ENCODE measurements at regions not wholly inside any gene's neighbourhood (a gene's known extent, or its start where the extent isn't known, plus 50 kb on each side); places are given as distances from the start of the nearest gene placed in this dataset.
A peak's percentile ranks its signal among the peaks of the same experiment; 100 is the strongest.

- no peaks in the 10 kb centered on the region for H3K9me3 Mint-ChIP-seq (ENCODE audit: low read depth)
- H3K4me1 Mint-ChIP-seq = no peaks in the 10 kb centered on the region
- DNase-seq (no peak), ATAC-seq (no peak)
- no peaks in the 10 kb centered on the region for H3K36me3 Mint-ChIP-seq
- peaks cover 4% of the 10 kb centered on the region for H3K27me3 Mint-ChIP-seq
- no peak overlapping the region for H3K27ac Mint-ChIP-seq
- H3K4me3 Mint-ChIP-seq = no peak overlapping the region
- CTCF ChIA-PET = no interaction called here
Observed at GRCh38 chr2:198411936-198412335, 607.5 kb downstream of the PLCL1 start.

GRCh38 chr2:198408171-198408570 is 603.8 kb downstream of the PLCL1 start:
- H3K27ac Mint-ChIP-seq = no peak overlapping the region
- no peak overlapping the region for H3K4me3 Mint-ChIP-seq
- DNase-seq (no peak), ATAC-seq (no peak)
- no peaks in the 10 kb centered on the region for H3K9me3 Mint-ChIP-seq (ENCODE audit: low read depth)
- H3K36me3 Mint-ChIP-seq = no peaks in the 10 kb centered on the region
- H3K4me1 Mint-ChIP-seq = no peaks in the 10 kb centered on the region
- CTCF ChIA-PET = no interaction called here
- peaks cover 4% of the 10 kb centered on the region for H3K27me3 Mint-ChIP-seq

- ATAC-seq (no peak), DNase-seq (no peak)
- no peak overlapping the region for H3K27ac Mint-ChIP-seq
- no peak overlapping the region for H3K4me3 Mint-ChIP-seq
- no peaks in the 10 kb centered on the region for H3K36me3 Mint-ChIP-seq
- H3K27me3 Mint-ChIP-seq = peaks cover 4% of the 10 kb centered on the region
- no peaks in the 10 kb centered on the region for H3K4me1 Mint-ChIP-seq
- CTCF ChIA-PET = no interaction called here
- H3K9me3 Mint-ChIP-seq (ENCODE audit: low read depth) = no peaks in the 10 kb centered on the region
Observed at GRCh38 chr2:198405311-198405710, 600.9 kb downstream of the PLCL1 start.

- CTCF ChIA-PET = no interaction called here
- no peak for ATAC-seq
- H3K4me1 Mint-ChIP-seq = no peaks in the 10 kb centered on the region
Observed at GRCh38 chr2:198401644-198402043, 597.3 kb downstream of the PLCL1 start.

DNA sequence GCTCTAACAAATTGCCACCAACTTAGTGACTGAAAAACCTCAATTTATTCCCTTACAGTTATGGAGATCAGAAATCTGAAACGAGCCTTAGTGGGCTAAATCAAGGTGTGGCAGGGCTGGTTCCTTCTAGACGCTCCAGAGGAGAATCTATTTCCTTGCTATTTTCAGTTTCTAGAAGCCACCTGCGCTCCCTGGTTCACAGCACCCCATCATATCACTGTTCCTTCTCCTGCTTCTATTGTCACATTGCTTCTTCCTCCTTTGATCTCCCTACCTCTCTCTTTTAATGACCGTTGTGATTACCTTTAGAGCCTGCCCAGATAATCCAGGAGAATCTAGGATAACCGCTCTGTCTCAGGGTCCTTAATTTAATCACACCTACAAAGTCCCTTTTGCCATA is 596.6 kb downstream of the PLCL1 start:
- no peak for DNase-seq
- Mint-ChIP-seq H3K36me3 (no peaks in the 10 kb centered on the region), H3K4me1 (no peaks in the 10 kb centered on the region), H3K4me3 (no peak overlapping the region), H3K27me3 (no peaks in the 10 kb centered on the region), H3K9me3 (ENCODE audit: low read depth) (no peaks in the 10 kb centered on the region), H3K27ac (no peak overlapping the region)
- ATAC-seq = no peak
- CTCF ChIA-PET = no interaction called here

More at GRCh38 chr2:198401644-198402043, 597.3 kb downstream of the PLCL1 start:
- DNase-seq = no peak
- H3K4me3 Mint-ChIP-seq = no peak overlapping the region
- H3K27ac Mint-ChIP-seq = no peak overlapping the region
- H3K9me3 Mint-ChIP-seq (ENCODE audit: low read depth) = no peaks in the 10 kb centered on the region
- H3K27me3 Mint-ChIP-seq = no peaks in the 10 kb centered on the region
- no peaks in the 10 kb centered on the region for H3K36me3 Mint-ChIP-seq

GRCh38 chr2:198394208-198394607 is 589.8 kb downstream of the PLCL1 start:
- H3K27me3 Mint-ChIP-seq = no peaks in the 10 kb centered on the region
- H3K27ac Mint-ChIP-seq = no peak overlapping the region
- DNase-seq (no peak), ATAC-seq (no peak)
- H3K4me3 Mint-ChIP-seq = no peak overlapping the region
- H3K9me3 Mint-ChIP-seq (ENCODE audit: low read depth) = no peaks in the 10 kb centered on the region
- H3K4me1 Mint-ChIP-seq = no peaks in the 10 kb centered on the region
- no peaks in the 10 kb centered on the region for H3K36me3 Mint-ChIP-seq
- CTCF ChIA-PET = no interaction called here

DNA sequence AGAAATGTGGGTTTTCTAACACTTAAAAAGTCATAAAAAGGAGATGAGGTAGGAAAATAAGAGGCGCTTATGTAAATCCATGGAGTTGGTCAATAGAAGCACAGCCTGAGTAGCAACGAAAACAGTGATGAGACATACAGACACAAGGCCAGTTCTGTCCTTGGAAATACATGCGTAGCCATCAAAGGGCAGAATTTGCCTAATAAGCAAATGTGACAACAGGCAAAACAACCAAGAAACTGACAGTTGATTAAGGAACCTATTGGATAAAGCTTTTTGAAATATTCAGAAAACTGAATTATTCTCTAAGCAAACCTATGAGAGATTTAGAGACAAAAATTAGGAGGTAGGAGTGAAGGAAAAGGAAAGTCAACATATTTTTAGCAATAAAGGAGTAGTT is 586.3 kb downstream of the PLCL1 start:
- Mint-ChIP-seq H3K36me3 (no peaks in the 10 kb centered on the region), H3K27me3 (peaks cover 3% of the 10 kb centered on the region), H3K4me1 (no peaks in the 10 kb centered on the region), H3K4me3 (no peak overlapping the region), H3K9me3 (ENCODE audit: low read depth) (no peaks in the 10 kb centered on the region), H3K27ac (no peak overlapping the region)
- ATAC-seq (no peak), DNase-seq (no peak)
- CTCF ChIA-PET = interaction anchor here (0.7 kb wide), 1 partner anchor 16 kb away, joined by 3 read pairs; no protein-coding TSS in a partner anchor

DNA sequence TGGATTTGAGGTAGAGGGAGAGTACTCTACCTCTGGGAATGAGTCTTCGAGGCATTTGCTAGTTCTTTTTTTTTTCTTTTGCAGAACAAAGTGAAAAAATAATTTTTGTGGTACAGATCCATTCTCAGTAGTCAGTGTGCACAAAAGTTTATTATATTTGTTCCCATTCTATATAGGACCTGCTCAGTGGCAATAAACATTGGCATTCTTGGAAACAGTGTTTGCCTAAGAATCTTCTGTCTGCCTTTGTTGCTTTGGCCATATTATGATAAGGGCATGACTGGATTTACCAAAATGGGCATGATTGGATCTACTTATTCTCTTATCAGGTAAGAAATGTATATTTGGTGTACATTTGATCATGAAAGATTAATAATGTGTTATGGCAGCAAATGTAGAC is 583.3 kb downstream of the PLCL1 start:
- no peaks in the 10 kb centered on the region for H3K36me3 Mint-ChIP-seq
- H3K4me3 Mint-ChIP-seq = no peak overlapping the region
- peaks cover 7% of the 10 kb centered on the region for H3K27me3 Mint-ChIP-seq
- no peak overlapping the region for H3K27ac Mint-ChIP-seq
- ATAC-seq (no peak), DNase-seq (no peak)
- CTCF ChIA-PET = no interaction called here
- no peaks in the 10 kb centered on the region for H3K9me3 Mint-ChIP-seq (ENCODE audit: low read depth)
- H3K4me1 Mint-ChIP-seq = peaks cover 2% of the 10 kb centered on the region

- H3K27ac Mint-ChIP-seq = no peak overlapping the region
- no peak for ATAC-seq
- CTCF ChIA-PET = no interaction called here
- H3K4me1 Mint-ChIP-seq = peaks cover 2% of the 10 kb centered on the region
- H3K36me3 Mint-ChIP-seq = no peaks in the 10 kb centered on the region
- no peak for DNase-seq
- H3K9me3 Mint-ChIP-seq (ENCODE audit: low read depth) = no peaks in the 10 kb centered on the region
- H3K4me3 Mint-ChIP-seq = no peak overlapping the region
- H3K27me3 Mint-ChIP-seq = peaks cover 10% of the 10 kb centered on the region
Observed at GRCh38 chr2:198385856-198386255, 581.5 kb downstream of the PLCL1 start.

GRCh38 chr2:198385326-198385725 is 580.9 kb downstream of the PLCL1 start:
- no peak overlapping the region for H3K27ac Mint-ChIP-seq
- H3K4me1 Mint-ChIP-seq = peaks cover 2% of the 10 kb centered on the region
- H3K4me3 Mint-ChIP-seq = no peak overlapping the region
- CTCF ChIA-PET = no interaction called here
- H3K9me3 Mint-ChIP-seq (ENCODE audit: low read depth) = no peaks in the 10 kb centered on the region
- peaks cover 10% of the 10 kb centered on the region for H3K27me3 Mint-ChIP-seq
- H3K36me3 Mint-ChIP-seq = no peaks in the 10 kb centered on the region
- DNase-seq (no peak), ATAC-seq (no peak)

DNA sequence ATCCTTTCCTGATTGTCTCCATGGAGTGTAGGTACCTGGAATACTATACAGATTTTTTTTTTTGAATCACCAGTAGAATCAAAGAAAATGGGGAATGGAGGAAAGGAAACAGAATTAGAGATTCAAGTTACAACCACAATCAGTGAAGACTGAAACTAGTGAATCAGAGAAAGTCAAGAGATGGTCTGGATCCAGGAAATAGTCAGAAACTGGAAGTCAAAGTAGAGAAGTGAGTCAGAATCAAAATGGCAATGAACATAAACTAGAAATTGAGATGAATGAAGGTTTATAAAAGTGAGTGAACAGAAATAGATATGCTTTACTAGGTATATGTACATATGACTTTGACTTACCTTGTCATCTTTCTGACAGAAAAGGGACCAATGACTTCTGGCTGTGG is 579.0 kb downstream of the PLCL1 start:
- no peak overlapping the region for H3K4me3 Mint-ChIP-seq
- no peak for DNase-seq
- H3K9me3 Mint-ChIP-seq (ENCODE audit: low read depth) = no peaks in the 10 kb centered on the region
- CTCF ChIA-PET = no interaction called here
- no peak for ATAC-seq
- H3K36me3 Mint-ChIP-seq = no peaks in the 10 kb centered on the region
- H3K27me3 Mint-ChIP-seq = peaks cover 13% of the 10 kb centered on the region
- peaks cover 2% of the 10 kb centered on the region for H3K4me1 Mint-ChIP-seq
- H3K27ac Mint-ChIP-seq = no peak overlapping the region

GRCh38 chr2:198382811-198383210 is 578.4 kb downstream of the PLCL1 start:
- H3K9me3 Mint-ChIP-seq (ENCODE audit: low read depth) = no peaks in the 10 kb centered on the region
- ATAC-seq = no peak
- CTCF ChIA-PET = no interaction called here

DNA sequence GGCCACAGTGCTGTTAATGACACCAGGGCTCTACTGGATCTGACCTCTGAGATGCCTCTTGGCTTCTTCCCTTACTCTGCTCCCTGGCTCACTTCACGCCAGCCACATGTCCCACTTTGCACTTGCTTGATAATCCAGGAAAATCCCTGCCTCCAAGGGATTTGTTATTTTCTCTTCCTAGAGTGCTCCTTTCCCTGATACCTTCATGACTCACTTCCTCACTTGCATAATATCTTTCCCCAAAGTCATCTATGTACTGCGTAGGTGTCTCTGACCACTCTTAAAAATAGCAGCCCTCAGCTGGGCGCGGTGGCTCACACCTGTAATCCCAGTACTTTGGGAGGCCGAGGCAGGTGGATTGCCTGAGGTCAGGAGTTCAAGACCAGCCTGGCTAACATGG is 572.3 kb downstream of the PLCL1 start:
- H3K36me3 Mint-ChIP-seq = no peaks in the 10 kb centered on the region
- DNase-seq (no peak), ATAC-seq (no peak)
- no peak overlapping the region for H3K27ac Mint-ChIP-seq
- peaks cover 7% of the 10 kb centered on the region for H3K4me1 Mint-ChIP-seq
- H3K27me3 Mint-ChIP-seq = peaks cover 32% of the 10 kb centered on the region
- H3K4me3 Mint-ChIP-seq = no peak overlapping the region
- CTCF ChIA-PET = no interaction called here
- no peaks in the 10 kb centered on the region for H3K9me3 Mint-ChIP-seq (ENCODE audit: low read depth)

More at GRCh38 chr2:198382811-198383210, 578.4 kb downstream of the PLCL1 start:
- Mint-ChIP-seq H3K4me1 (peaks cover 2% of the 10 kb centered on the region), H3K4me3 (no peak overlapping the region), H3K27ac (no peak overlapping the region), H3K36me3 (no peaks in the 10 kb centered on the region), H3K27me3 (peaks cover 13% of the 10 kb centered on the region)
- no peak for DNase-seq

- CTCF ChIA-PET = interaction anchor here (0.8 to 1.6 kb wide), 4 partner anchors 14 to 18 kb away, joined by 3 read pairs; no protein-coding TSS in a partner anchor
- H3K36me3 Mint-ChIP-seq = no peaks in the 10 kb centered on the region
- no peak overlapping the region for H3K27ac Mint-ChIP-seq
- ATAC-seq (no peak), DNase-seq (no peak)
- H3K4me3 Mint-ChIP-seq = no peak overlapping the region
- peaks cover 40% of the 10 kb centered on the region for H3K27me3 Mint-ChIP-seq
- H3K4me1 Mint-ChIP-seq = peaks cover 8% of the 10 kb centered on the region
- H3K9me3 Mint-ChIP-seq (ENCODE audit: low read depth) = no peaks in the 10 kb centered on the region
Observed at GRCh38 chr2:198375083-198375410, 570.7 kb downstream of the PLCL1 start.

DNA sequence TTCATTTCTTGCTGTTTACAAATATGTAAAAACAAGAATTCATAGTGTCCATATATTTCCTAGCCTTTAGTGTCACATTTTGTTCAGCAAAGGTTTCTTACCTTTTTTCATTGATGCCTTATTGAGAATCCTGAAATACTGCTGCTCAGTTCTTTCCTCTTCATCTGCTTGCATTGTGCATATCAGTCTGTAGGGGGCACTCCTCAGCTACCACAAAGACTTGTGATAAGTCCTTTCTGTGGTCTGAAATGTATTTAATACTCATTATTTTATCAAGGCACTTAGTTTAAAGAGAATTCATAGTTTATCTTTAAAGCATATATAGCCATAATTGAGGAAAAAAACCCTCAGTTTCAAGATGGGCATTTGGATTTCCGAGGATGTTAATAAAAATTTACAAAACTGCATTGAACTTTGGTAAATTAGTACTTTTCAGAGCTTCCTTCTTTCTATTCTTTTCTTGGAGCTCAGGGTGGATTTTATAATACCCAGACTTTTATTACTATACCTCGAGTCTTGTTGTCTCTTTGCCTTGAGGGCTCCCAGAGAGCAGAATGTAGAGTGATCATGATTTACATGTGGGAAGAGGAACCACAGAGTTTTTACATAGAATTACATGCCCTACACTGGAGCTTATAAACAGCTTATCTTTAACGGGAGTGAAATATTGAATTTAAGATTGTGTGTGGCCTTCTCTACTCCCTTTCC is 570.1 kb downstream of the PLCL1 start:
- peaks cover 8% of the 10 kb centered on the region for H3K4me1 Mint-ChIP-seq
- peak; percentile 44 for DNase-seq
- CTCF ChIA-PET = interaction anchor here (0.8 to 1.6 kb wide), 4 partner anchors 14 to 19 kb away, joined by 3 read pairs; no protein-coding TSS in a partner anchor

More for the DNA sequence above, 570.1 kb downstream of the PLCL1 start:
- H3K9me3 Mint-ChIP-seq (ENCODE audit: low read depth) = no peaks in the 10 kb centered on the region
- no peak overlapping the region for H3K27ac Mint-ChIP-seq
- H3K36me3 Mint-ChIP-seq = no peaks in the 10 kb centered on the region
- H3K4me3 Mint-ChIP-seq = no peak overlapping the region
- peaks cover 44% of the 10 kb centered on the region for H3K27me3 Mint-ChIP-seq
- no peak for ATAC-seq
